PC-9 (cell line): ENCODE measurements at regions not wholly inside any gene's neighbourhood (a gene's known extent, or its start where the extent isn't known, plus 50 kb on each side); places are given as distances from the start of the nearest gene placed in this dataset.

Experiments
- BruUV-seq: library from RNA; stranded (reverse); fragments of 400-500 nt; replicated peaks from 2 replicates; lab custom pipeline; 2021; lab: Mats Ljungman, UMichigan
- CTCF ChIA-PET: fragments of 300-600 bp; sonication (Branson Sonifier 250); formaldehyde crosslinking; loops from one replicate; lab custom pipeline; 2022; ENCODE audit warnings: antibody characterized with exemption; lab: Charles Lee
- POLR2A ChIA-PET: fragments of 300-600 bp; sonication (Branson Sonifier 250); formaldehyde crosslinking; loops from one replicate; lab custom pipeline; 2022; ENCODE audit warnings: antibody characterized with exemption; ENCODE audit not compliant: unreplicated experiment; lab: Charles Lee
- DNase-seq, 2 experiments: peaks; one replicate each; pipeline versions ENCODE4 v3.0.0 to v3.0.0-alpha.2; 2015 to 2022; ENCODE audit warnings: mixed read lengths in 1 of 2
- H2AFZ ChIP-seq: fragments of 200-600 bp; sonication (generic); 2 replicates; pipeline ENCODE4 v1.8.1; 2017; ENCODE audit warnings: antibody characterized with exemption
- H3F3A ChIP-seq: fragments of 200-600 bp; sonication (generic); 2 replicates; pipeline ENCODE4 v1.8.1; 2017; ENCODE audit warnings: antibody characterized with exemption, mild to moderate bottlenecking, low read depth; ENCODE audit not compliant: insufficient read depth
- H3K27ac ChIP-seq: fragments of 200-600 bp; sonication (generic); 2 replicates; pipeline ENCODE4 v1.6.1; 2016; ENCODE audit warnings: mixed run types
- H3K27me3 ChIP-seq: fragments of 200-600 bp; sonication (generic); 2 replicates; pipeline ENCODE4 v1.6.1; 2016; ENCODE audit warnings: low read depth, mixed run types; ENCODE audit not compliant: insufficient read depth
- H3K36me3 ChIP-seq: fragments of 200-600 bp; sonication (generic); 2 replicates; pipeline ENCODE4 v1.6.1; 2016; ENCODE audit warnings: low read depth, mixed run types
- H3K4me1 ChIP-seq: fragments of 200-600 bp; sonication (generic); replicated peaks from 2 replicates; pipeline ENCODE4 v1.6.1; 2016; ENCODE audit warnings: mixed run types; ENCODE audit not compliant: insufficient read depth
- H3K4me2 ChIP-seq: fragments of 200-600 bp; sonication (generic); 2 replicates; pipeline ENCODE4 v1.6.1; 2017; ENCODE audit warnings: mixed run types
- H3K4me3 ChIP-seq: fragments of 200-600 bp; sonication (generic); 2 replicates; pipeline ENCODE4 v1.6.1; 2016; ENCODE audit warnings: mixed run types
- H3K79me2 ChIP-seq: fragments of 200-600 bp; sonication (generic); 2 replicates; pipeline ENCODE4 v1.6.1; 2017; ENCODE audit warnings: low read depth, mixed run types
- H3K9me2 ChIP-seq: fragments of 200-600 bp; sonication (generic); 2 replicates; pipeline ENCODE4 v1.8.1; 2017; ENCODE audit warnings: mild to moderate bottlenecking; ENCODE audit not compliant: insufficient read depth
- H3K9me3 ChIP-seq: fragments of 200-600 bp; sonication (generic); 2 replicates; pipeline ENCODE4 v1.8.1; 2016; ENCODE audit warnings: low read depth; ENCODE audit not compliant: insufficient read depth
- H4K20me1 ChIP-seq: fragments of 200-600 bp; sonication (generic); 2 replicates; pipeline ENCODE4 v1.8.1; 2017; ENCODE audit not compliant: insufficient read depth
- CTCF ChIP-seq: fragments of 200-600 bp; sonication (generic); conservative IDR thresholded peaks from 2 replicates; pipeline ENCODE4 v1.6.1; 2017; ENCODE audit warnings: mixed run types, antibody characterized with exemption, mild to moderate bottlenecking, moderate library complexity
- EZH2 ChIP-seq: fragments of 200-600 bp; sonication (generic); IDR thresholded peaks from 2 replicates; pipeline ENCODE4 v1.8.0; 2017; ENCODE audit warnings: antibody characterized with exemption, low read depth
- intact Hi-C: fragments of 100-400 bp; cut with micrococcal nuclease; formaldehyde crosslinking; loops from one replicate; pipeline ENCODE4 v1.10.0; 2022; ENCODE audit not compliant: unreplicated experiment

- BruUV-seq, result no TSS peak
These were observed 156.6 kb downstream of the SYT10 start for GRCh38 chr12:33283054-33283453.

DNA sequence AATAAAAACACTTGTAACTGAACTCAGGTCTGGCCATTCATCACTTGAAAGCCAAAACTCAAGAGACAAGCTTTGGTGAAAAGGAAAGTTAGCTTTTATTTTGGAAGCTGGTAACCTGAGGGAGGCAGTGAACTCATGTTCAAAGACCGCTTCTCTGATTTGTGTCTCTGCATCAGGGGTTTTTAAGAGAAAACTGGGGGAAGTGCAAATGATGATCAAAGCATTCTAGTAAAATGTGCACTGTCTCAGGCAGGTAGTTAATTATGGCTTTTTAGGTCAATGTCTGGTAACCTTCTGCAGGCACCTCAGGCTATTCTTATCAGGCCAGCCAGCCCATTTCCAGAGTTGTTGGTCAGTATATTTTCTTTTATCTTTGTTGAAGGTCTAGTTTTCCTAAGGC is 162.2 kb downstream of the SYT10 start:
- Histone ChIP-seq H3F3A (no peaks in the 10 kb centered on the region), H3K9me2 (no peaks in the 10 kb centered on the region), H2AFZ (no peak overlapping the region), H3K27ac (no peak overlapping the region), H3K9me3 (peaks cover 14% of the 10 kb centered on the region; the same call in 1 of the 2 replicates), H3K4me2 (no peak overlapping the region), H3K27me3 (no peaks in the 10 kb centered on the region), H3K4me3 (no peak overlapping the region), H3K79me2 (no peaks in the 10 kb centered on the region), H3K4me1 (no peaks in the 10 kb centered on the region), H4K20me1 (no peaks in the 10 kb centered on the region), H3K36me3 (no peaks in the 10 kb centered on the region)
- intact Hi-C loops, result no loop called here
- no TSS peak for BruUV-seq
- POLR2A ChIA-PET, result no interaction called here
- CTCF ChIA-PET, result no interaction called here
- DNase-seq, result no peak
- TF ChIP-seq CTCF, result no peak
- TF ChIP-seq EZH2, result no peak

More at GRCh38 chr12:33283054-33283453, 156.6 kb downstream of the SYT10 start:
- H3K36me3 ChIP-seq, result no peaks in the 10 kb centered on the region
- H2AFZ ChIP-seq, result no peak overlapping the region
- H3K4me1 ChIP-seq, result no peaks in the 10 kb centered on the region
- no peaks in the 10 kb centered on the region for H3K9me2 ChIP-seq
- no peaks in the 10 kb centered on the region for H3F3A ChIP-seq
- no peaks in the 10 kb centered on the region for H4K20me1 ChIP-seq
- no peak overlapping the region for H3K4me3 ChIP-seq
- intact Hi-C loops, result no loop called here
- TF ChIP-seq EZH2, result no peak
- no peak for TF ChIP-seq CTCF
- no peak overlapping the region for H3K27ac ChIP-seq
- no peaks in the 10 kb centered on the region for H3K79me2 ChIP-seq
- H3K9me3 ChIP-seq, result 0 out of 2 replicates have a peak, but pooled peaks cover 4% of the 10 kb centered on the region
- DNase-seq, result no peak
- H3K27me3 ChIP-seq, result no peaks in the 10 kb centered on the region
- H3K4me2 ChIP-seq, result no peak overlapping the region
- CTCF ChIA-PET, result no interaction called here
- POLR2A ChIA-PET, result no interaction called here

- no peaks in the 10 kb centered on the region for H3K79me2 ChIP-seq
- H3F3A ChIP-seq, result no peaks in the 10 kb centered on the region
- H3K9me2 ChIP-seq, result no peaks in the 10 kb centered on the region
- H2AFZ ChIP-seq, result no peak overlapping the region
- intact Hi-C loops, result no loop called here
- no peak overlapping the region for H3K27ac ChIP-seq
- H3K4me2 ChIP-seq, result no peak overlapping the region
- H3K4me1 ChIP-seq, result no peaks in the 10 kb centered on the region
- ChIA-PET POLR2A (no interaction called here), CTCF (no interaction called here)
- H3K27me3 ChIP-seq, result no peaks in the 10 kb centered on the region
- TF ChIP-seq CTCF (no peak), EZH2 (no peak)
- no TSS peak for BruUV-seq
- DNase-seq, result no peak
- no peaks in the 10 kb centered on the region for H4K20me1 ChIP-seq
- no peak overlapping the region for H3K4me3 ChIP-seq
- H3K9me3 ChIP-seq, result no peaks in the 10 kb centered on the region
- H3K36me3 ChIP-seq, result no peaks in the 10 kb centered on the region
These were observed 172.0 kb downstream of the SYT10 start for GRCh38 chr12:33267641-33268040.
